ENCODE measurements at regions not wholly inside any gene's neighbourhood (a gene's known extent, or its start where the extent isn't known, plus 50 kb on each side); places are given as distances from the start of the nearest gene placed in this dataset.

GRCh38 chr6:14945461-14946185, 300.2 kb upstream of the JARID2 start:
- no peak for TF ChIP-seq POLR2A (IDR thresholded peaks at IDR 0.05)
- no peak for TF ChIP-seq CTCF (IDR thresholded peaks at IDR 0.05)

All from sigmoid colon (tissue), 3 donors.